H9 (cell line): ENCODE measurements at regions not wholly inside any gene's neighbourhood (a gene's known extent, or its start where the extent isn't known, plus 50 kb on each side); places are given as distances from the start of the nearest gene placed in this dataset.

Experiments used
- DNase-seq: peaks from one replicate; pipeline ENCODE4 v3.0.0-alpha.2; 2017
- H2AFZ ChIP-seq: one replicate; pipeline ENCODE4 v1.6.1; 2013; ENCODE audit warnings: mild to moderate bottlenecking, low read length, control low read depth, moderate library complexity
- H2AK5ac ChIP-seq: 2 replicates; pipeline ENCODE4 v1.6.1; 2013; ENCODE audit warnings: low read length, control low read depth, mixed read lengths; ENCODE audit not compliant: insufficient read length
- H2BK120ac ChIP-seq: one replicate; pipeline ENCODE4 v1.6.1; 2013; ENCODE audit warnings: low read depth, mild to moderate bottlenecking, low read length, control low read depth, inconsistent platforms; ENCODE audit not compliant: poor library complexity, severe bottlenecking
- H2BK12ac ChIP-seq: 2 replicates; pipeline ENCODE4 v1.6.1; 2013; ENCODE audit warnings: low read length, control low read depth, mixed read lengths, low read depth; ENCODE audit not compliant: insufficient read length
- H2BK15ac ChIP-seq: 2 replicates; pipeline ENCODE4 v1.6.1; 2013; ENCODE audit warnings: low read depth, low read length, control low read depth
- H2BK20ac ChIP-seq: one replicate; pipeline ENCODE4 v1.6.1; 2013; ENCODE audit warnings: low read depth, mild to moderate bottlenecking, low read length, control low read depth, inconsistent platforms; ENCODE audit not compliant: poor library complexity, severe bottlenecking
- H2BK5ac ChIP-seq: 2 replicates; pipeline ENCODE4 v1.6.1; 2013; ENCODE audit warnings: low read length, control low read depth, mixed read lengths; ENCODE audit not compliant: insufficient read length
- H3K14ac ChIP-seq: 2 replicates; pipeline ENCODE4 v1.6.1; 2013; ENCODE audit warnings: low read length, control low read depth; ENCODE audit not compliant: insufficient read depth
- H3K18ac ChIP-seq: 2 replicates; pipeline ENCODE4 v1.6.1; 2013; ENCODE audit warnings: low read depth, mild to moderate bottlenecking, mixed read lengths, low read length, control low read depth; ENCODE audit not compliant: insufficient read length
- H3K23ac ChIP-seq: 2 replicates; pipeline ENCODE4 v1.6.1; 2013; ENCODE audit warnings: low read length, control low read depth, mixed read lengths, low read depth; ENCODE audit not compliant: insufficient read length
- H3K23me2 ChIP-seq: 2 replicates; pipeline ENCODE4 v1.6.1; 2013; ENCODE audit warnings: low read depth, mild to moderate bottlenecking, mixed read lengths, low read length, control low read depth; ENCODE audit not compliant: insufficient read length, poor library complexity, severe bottlenecking
- H3K27ac ChIP-seq: 2 replicates; pipeline ENCODE4 v1.5.1; 2013; ENCODE audit warnings: low read length, control low read depth, mixed read lengths, low read depth; ENCODE audit not compliant: insufficient read length
- H3K27me3 ChIP-seq: 2 replicates; pipeline ENCODE4 v1.6.1; 2013; ENCODE audit warnings: low read length, control low read depth, inconsistent platforms; ENCODE audit not compliant: insufficient read depth
- H3K4ac ChIP-seq: 2 replicates; pipeline ENCODE4 v1.6.1; 2013; ENCODE audit warnings: low read depth, mild to moderate bottlenecking, control low read depth, inconsistent platforms, low read length, moderate library complexity
- H3K4me1 ChIP-seq: 2 replicates; pipeline ENCODE4 v1.6.1; 2013; ENCODE audit warnings: low read length, control low read depth, inconsistent platforms; ENCODE audit not compliant: insufficient read depth
- H3K4me2 ChIP-seq: 2 replicates; pipeline ENCODE4 v1.6.1; 2013; ENCODE audit warnings: low read length, control low read depth, mixed read lengths; ENCODE audit not compliant: insufficient read length, insufficient read depth
- H3K56ac ChIP-seq: 2 replicates; pipeline ENCODE4 v1.6.1; 2013; ENCODE audit warnings: low read depth, mild to moderate bottlenecking, mixed read lengths, low read length, control low read depth; ENCODE audit not compliant: insufficient read length
- H3K79me1 ChIP-seq: 2 replicates; pipeline ENCODE4 v1.6.1; 2013; ENCODE audit warnings: low read depth, mild to moderate bottlenecking, moderate library complexity, low read length, control low read depth, inconsistent platforms; ENCODE audit not compliant: insufficient read depth, poor library complexity, severe bottlenecking
- H3K79me2 ChIP-seq: 2 replicates; pipeline ENCODE4 v1.6.1; 2013; ENCODE audit warnings: low read length, control low read depth, inconsistent platforms; ENCODE audit not compliant: insufficient read depth
- H3K9ac ChIP-seq: 2 replicates; pipeline ENCODE4 v1.6.1; 2013; ENCODE audit warnings: low read length, control low read depth, mixed read lengths; ENCODE audit not compliant: insufficient read length; ENCODE audit errors: extremely low read depth
- H3K9me3 ChIP-seq: one replicate; pipeline ENCODE4 v1.6.1; 2013; ENCODE audit warnings: low read depth, low read length, inconsistent platforms; ENCODE audit not compliant: control insufficient read depth
- H3T11ph ChIP-seq: one replicate; pipeline ENCODE4 v1.6.1; 2013; ENCODE audit warnings: mild to moderate bottlenecking, low read length, control low read depth, inconsistent platforms
- H4K20me1 ChIP-seq: one replicate; pipeline ENCODE4 v1.6.1; 2013; ENCODE audit not compliant: control insufficient read depth, insufficient read length, insufficient read depth
- H4K5ac ChIP-seq: 2 replicates; pipeline ENCODE4 v1.6.1; 2013; ENCODE audit warnings: low read depth, mild to moderate bottlenecking, mixed read lengths, low read length, control low read depth; ENCODE audit not compliant: insufficient read length
- H4K8ac ChIP-seq: replicated peaks from 2 replicates; pipeline ENCODE4 v1.6.1; 2013; ENCODE audit warnings: low read length, control low read depth, mixed read lengths, low read depth; ENCODE audit not compliant: insufficient read length
- H4K91ac ChIP-seq: 2 replicates; pipeline ENCODE4 v1.6.1; 2013; ENCODE audit warnings: low read depth, mild to moderate bottlenecking, moderate library complexity, mixed read lengths, low read length, control low read depth; ENCODE audit not compliant: insufficient read length
- H3K27ac Mint-ChIP-seq, 3 experiments: 2 replicates in 2 of 3; 3 replicates in 1 of 3; pipeline ENCODE4 v1.8.0; 2020 to 2021; ENCODE audit warnings: mixed read lengths in 3 of 3, mild to moderate bottlenecking in 1 of 3, moderate library complexity in 1 of 3
- H3K27me3 Mint-ChIP-seq: 2 replicates; pipeline ENCODE4 v1.8.0; 2021; ENCODE audit warnings: low read depth, mild to moderate bottlenecking, moderate library complexity, mixed read lengths
- H3K36me3 Mint-ChIP-seq, 3 experiments: 2 replicates in 2 of 3; 3 replicates in 1 of 3; pipeline ENCODE4 v1.8.0; 2020 to 2021; ENCODE audit warnings: low read depth in 3 of 3, mixed read lengths in 3 of 3; ENCODE audit not compliant: insufficient read depth in 1 of 3
- H3K4me1 Mint-ChIP-seq, 2 experiments: 2 replicates each; pipeline ENCODE4 v1.8.0; 2020; ENCODE audit warnings: mixed read lengths in 2 of 2
- H3K4me3 Mint-ChIP-seq, 2 experiments: 2 replicates in 1 of 2; 3 replicates in 1 of 2; pipeline ENCODE4 v1.8.0; 2020 to 2021; ENCODE audit warnings: mild to moderate bottlenecking in 2 of 2, mixed read lengths in 2 of 2, moderate library complexity in 1 of 2
- H3K9me3 Mint-ChIP-seq, 2 experiments: 2 replicates in 1 of 2; 3 replicates in 1 of 2; pipeline ENCODE4 v1.8.0; 2020; ENCODE audit warnings: mild to moderate bottlenecking in 2 of 2, mixed read lengths in 2 of 2, moderate library complexity in 1 of 2
- WGBS: extraction: QIAGEN DNeasy Blood & Tissue Kit; methylation state at CpG from one replicate; pipeline ENCODE4 v1.1.7; 2013; ENCODE audit warnings: missing lambda C conversion rate, low lambda C conversion rate, mixed read lengths; ENCODE audit not compliant: insufficient read length; ENCODE audit errors: extremely low coverage; 5-methylcytosine and 5-hydroxymethylcytosine counted together
- TF ChIP-seq, protein P1 (sequence below): fragments of 200-600 bp; sonication (generic); conservative IDR thresholded peaks from 3 replicates; pipeline ENCODE4 v1.8.0; 2021; ENCODE audit warnings: antibody characterized with exemption, mild to moderate bottlenecking

DNA sequence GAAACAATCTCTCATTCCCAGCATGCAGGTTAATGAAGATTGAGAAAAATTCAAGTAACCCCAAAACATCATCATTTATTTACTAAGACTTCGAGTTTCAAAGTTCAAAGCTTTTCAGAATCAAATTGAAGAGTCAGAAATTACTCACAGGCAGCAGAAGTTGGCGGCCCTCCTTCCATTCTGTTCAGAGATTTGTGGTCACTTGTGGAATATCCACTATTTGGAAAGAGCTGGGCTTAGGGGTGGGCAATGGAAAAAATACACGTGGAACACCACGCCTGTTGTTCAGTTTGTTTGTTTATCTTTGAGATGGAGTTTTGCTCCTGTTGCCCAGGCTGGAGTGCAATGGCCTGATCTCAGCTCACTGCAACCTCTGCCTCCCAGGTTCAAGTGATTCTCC is 108.6 kb upstream of the NAA20 start:
- no peaks in the 10 kb centered on the region for H3K4me1 Mint-ChIP-seq
- WGBS = no CpG with 5 or more reads among the region's 4 CpGs

More for the DNA sequence above, 108.6 kb upstream of the NAA20 start:
- Histone ChIP-seq H2BK20ac (no peak overlapping the region), H4K5ac (no peak overlapping the region), H2BK5ac (no peak overlapping the region), H2BK15ac (no peak overlapping the region), H3K4me2 (no peak overlapping the region), H3K79me2 (no peaks in the 10 kb centered on the region), H3K79me1 (no peaks in the 10 kb centered on the region), H2BK12ac (no peak overlapping the region), H2AFZ (no peak overlapping the region), H3K4ac (no peak overlapping the region), H3K56ac (no peak overlapping the region), H4K8ac (no peak overlapping the region), H3K4me1 (no peaks in the 10 kb centered on the region), H3K14ac (no peak overlapping the region), H3K9me3 (no peaks in the 10 kb centered on the region), H3K9ac (no peak overlapping the region), H3K18ac (no peak overlapping the region), H3K27me3 (no peaks in the 10 kb centered on the region), H3T11ph (no peak overlapping the region), H4K20me1 (no peaks in the 10 kb centered on the region), H3K27ac (no peak overlapping the region), H3K23ac (no peak overlapping the region), H4K91ac (no peak overlapping the region), H2AK5ac (no peak overlapping the region), H3K23me2 (no peaks in the 10 kb centered on the region), H2BK120ac (no peak overlapping the region)
- Mint-ChIP-seq H3K9me3 (no peaks in the 10 kb centered on the region), H3K36me3 (no peaks in the 10 kb centered on the region), H3K27me3 (no peaks in the 10 kb centered on the region), H3K4me3 (no peak overlapping the region), H3K27ac (no peak overlapping the region)
- DNase-seq = no peak
- TF ChIP-seq, protein P1, sequence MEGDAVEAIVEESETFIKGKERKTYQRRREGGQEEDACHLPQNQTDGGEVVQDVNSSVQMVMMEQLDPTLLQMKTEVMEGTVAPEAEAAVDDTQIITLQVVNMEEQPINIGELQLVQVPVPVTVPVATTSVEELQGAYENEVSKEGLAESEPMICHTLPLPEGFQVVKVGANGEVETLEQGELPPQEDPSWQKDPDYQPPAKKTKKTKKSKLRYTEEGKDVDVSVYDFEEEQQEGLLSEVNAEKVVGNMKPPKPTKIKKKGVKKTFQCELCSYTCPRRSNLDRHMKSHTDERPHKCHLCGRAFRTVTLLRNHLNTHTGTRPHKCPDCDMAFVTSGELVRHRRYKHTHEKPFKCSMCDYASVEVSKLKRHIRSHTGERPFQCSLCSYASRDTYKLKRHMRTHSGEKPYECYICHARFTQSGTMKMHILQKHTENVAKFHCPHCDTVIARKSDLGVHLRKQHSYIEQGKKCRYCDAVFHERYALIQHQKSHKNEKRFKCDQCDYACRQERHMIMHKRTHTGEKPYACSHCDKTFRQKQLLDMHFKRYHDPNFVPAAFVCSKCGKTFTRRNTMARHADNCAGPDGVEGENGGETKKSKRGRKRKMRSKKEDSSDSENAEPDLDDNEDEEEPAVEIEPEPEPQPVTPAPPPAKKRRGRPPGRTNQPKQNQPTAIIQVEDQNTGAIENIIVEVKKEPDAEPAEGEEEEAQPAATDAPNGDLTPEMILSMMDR = no peak
